ENCODE measurements at regions not wholly inside any gene's neighbourhood (a gene's known extent, or its start where the extent isn't known, plus 50 kb on each side); places are given as distances from the start of the nearest gene placed in this dataset.

DNA sequence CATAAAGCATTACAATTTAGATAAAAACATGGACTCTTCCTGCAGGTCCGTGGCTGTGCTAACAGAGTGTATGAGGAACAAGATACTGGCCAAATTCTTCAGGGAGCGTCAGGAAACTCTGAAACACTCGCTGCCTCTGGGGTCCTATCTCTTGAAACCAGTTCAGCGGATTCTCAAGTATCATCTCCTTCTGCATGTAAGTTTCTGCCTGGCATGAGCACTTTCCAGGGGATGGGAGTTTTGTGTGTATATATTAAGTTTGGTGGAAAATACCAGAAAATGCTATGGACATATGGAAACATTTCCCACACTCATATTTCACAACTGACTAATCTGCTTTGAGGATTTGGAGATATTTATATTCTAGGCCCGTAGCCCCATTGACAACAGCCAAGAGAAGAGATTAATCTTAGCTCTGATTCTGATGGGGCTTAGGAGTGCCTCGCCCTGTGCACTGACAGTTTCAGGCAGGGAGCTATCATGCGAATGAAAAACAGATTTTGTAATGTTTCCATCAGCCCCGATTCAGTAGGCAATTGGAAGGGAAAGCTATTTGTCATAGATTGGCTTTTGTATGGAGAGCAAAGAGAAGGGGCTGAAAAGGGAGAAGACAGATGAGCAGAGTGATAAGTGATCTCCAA lies 64.7 kb upstream of the MTHFD1L start:
- TF ChIP-seq, protein P1, sequence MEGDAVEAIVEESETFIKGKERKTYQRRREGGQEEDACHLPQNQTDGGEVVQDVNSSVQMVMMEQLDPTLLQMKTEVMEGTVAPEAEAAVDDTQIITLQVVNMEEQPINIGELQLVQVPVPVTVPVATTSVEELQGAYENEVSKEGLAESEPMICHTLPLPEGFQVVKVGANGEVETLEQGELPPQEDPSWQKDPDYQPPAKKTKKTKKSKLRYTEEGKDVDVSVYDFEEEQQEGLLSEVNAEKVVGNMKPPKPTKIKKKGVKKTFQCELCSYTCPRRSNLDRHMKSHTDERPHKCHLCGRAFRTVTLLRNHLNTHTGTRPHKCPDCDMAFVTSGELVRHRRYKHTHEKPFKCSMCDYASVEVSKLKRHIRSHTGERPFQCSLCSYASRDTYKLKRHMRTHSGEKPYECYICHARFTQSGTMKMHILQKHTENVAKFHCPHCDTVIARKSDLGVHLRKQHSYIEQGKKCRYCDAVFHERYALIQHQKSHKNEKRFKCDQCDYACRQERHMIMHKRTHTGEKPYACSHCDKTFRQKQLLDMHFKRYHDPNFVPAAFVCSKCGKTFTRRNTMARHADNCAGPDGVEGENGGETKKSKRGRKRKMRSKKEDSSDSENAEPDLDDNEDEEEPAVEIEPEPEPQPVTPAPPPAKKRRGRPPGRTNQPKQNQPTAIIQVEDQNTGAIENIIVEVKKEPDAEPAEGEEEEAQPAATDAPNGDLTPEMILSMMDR (conservative IDR thresholded peaks at IDR 0.05; ENCODE audit: low read depth, low read length): no peak
- no peak for TF ChIP-seq EZH2 (IDR thresholded peaks at IDR 0.05; ENCODE audit: low read length, unreplicated experiment)
- TF ChIP-seq EZH2phosphoT487 (IDR thresholded peaks at IDR 0.05; ENCODE audit: borderline replicate concordance, low read length): no peak

Data from PC-3 (cell line).